GM12892 (cell line): ENCODE measurements at regions not wholly inside any gene's neighbourhood (a gene's known extent, or its start where the extent isn't known, plus 50 kb on each side); places are given as distances from the start of the nearest gene placed in this dataset.

Experiments
- POLR2A ChIP-seq: IDR thresholded peaks from 2 replicates; pipeline ENCODE4 v1.6.1; 2011; ENCODE audit warnings: low read depth, low read length, control low read depth
- POLR2AphosphoS5 ChIP-seq: IDR thresholded peaks from 2 replicates; pipeline ENCODE4 v1.6.1; 2011; ENCODE audit warnings: low read depth, low read length, control low read depth
- TAF1 ChIP-seq: IDR thresholded peaks from 2 replicates; pipeline ENCODE4 v1.6.1; 2011; ENCODE audit warnings: low read depth, mild to moderate bottlenecking, control low read depth, low read length, borderline replicate concordance

- no peak for TF ChIP-seq POLR2AphosphoS5
- TF ChIP-seq POLR2A: no peak
- TF ChIP-seq TAF1: no peak
Observed at GRCh38 chr16:65446427-65446826, 324.6 kb upstream of the CDH11 start.
